ENCODE measurements at regions not wholly inside any gene's neighbourhood (a gene's known extent, or its start where the extent isn't known, plus 50 kb on each side); places are given as distances from the start of the nearest gene placed in this dataset.

- TF ChIP-seq SUZ12 (IDR thresholded peaks at IDR 0.05) (no peak), LEF1 (IDR thresholded peaks at IDR 0.05; ENCODE audit: borderline replicate concordance) (no peak), HDGF (IDR thresholded peaks at IDR 0.05; ENCODE audit: borderline replicate concordance) (no peak), BHLHE40 (IDR thresholded peaks at IDR 0.05; ENCODE audit: borderline replicate concordance) (no peak), SP1 (IDR thresholded peaks at IDR 0.05) (no peak), ZNF384 (IDR thresholded peaks at IDR 0.05) (no peak), ELF4 (IDR thresholded peaks at IDR 0.05) (no peak), FOXK2 (IDR thresholded peaks at IDR 0.05) (no peak), FOXM1 (IDR thresholded peaks at IDR 0.05; ENCODE audit: borderline replicate concordance) (no peak), CTBP1 (IDR thresholded peaks at IDR 0.05; ENCODE audit: borderline replicate concordance) (no peak), FOXA1 (IDR thresholded peaks at IDR 0.05) (no peak), NFRKB (IDR thresholded peaks at IDR 0.05) (no peak), L3MBTL2 (conservative IDR thresholded peaks at IDR 0.05) (no peak)
- TF ChIP-seq, protein P1, sequence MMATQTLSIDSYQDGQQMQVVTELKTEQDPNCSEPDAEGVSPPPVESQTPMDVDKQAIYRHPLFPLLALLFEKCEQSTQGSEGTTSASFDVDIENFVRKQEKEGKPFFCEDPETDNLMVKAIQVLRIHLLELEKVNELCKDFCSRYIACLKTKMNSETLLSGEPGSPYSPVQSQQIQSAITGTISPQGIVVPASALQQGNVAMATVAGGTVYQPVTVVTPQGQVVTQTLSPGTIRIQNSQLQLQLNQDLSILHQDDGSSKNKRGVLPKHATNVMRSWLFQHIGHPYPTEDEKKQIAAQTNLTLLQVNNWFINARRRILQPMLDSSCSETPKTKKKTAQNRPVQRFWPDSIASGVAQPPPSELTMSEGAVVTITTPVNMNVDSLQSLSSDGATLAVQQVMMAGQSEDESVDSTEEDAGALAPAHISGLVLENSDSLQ (IDR thresholded peaks at IDR 0.05), result no peak
Observed at GRCh38 chr5:117859176-117859575, 1129.2 kb downstream of the DTWD2 start.

All from HEK293T (cell line).